ENCODE measurements at regions not wholly inside any gene's neighbourhood (a gene's known extent, or its start where the extent isn't known, plus 50 kb on each side); places are given as distances from the start of the nearest gene placed in this dataset.

DNA sequence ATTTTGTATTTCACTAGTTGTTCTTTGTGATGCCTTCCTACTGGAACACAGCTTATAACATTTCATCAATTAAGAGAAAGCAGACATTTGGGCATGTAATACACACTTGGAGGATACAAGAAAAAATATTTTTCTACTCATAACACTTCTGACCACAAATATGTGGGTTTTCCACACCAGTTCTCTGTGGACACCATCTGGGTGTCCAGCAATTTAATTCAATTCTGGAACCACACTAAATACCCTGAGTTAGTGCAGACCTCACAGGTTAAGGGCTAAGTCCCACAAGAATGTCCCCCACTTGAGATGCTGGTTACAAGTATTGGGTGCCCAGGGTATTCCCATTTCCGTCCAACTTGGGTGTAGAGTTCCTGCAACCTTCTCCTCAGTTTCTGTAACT is 91.1 kb upstream of the SKOR2 start:
- intact Hi-C loops (cut with micrococcal nuclease; ENCODE audit: unreplicated experiment) (no loop called here), in situ Hi-C loops (cut with HindIII; ENCODE audit: low pct_unique_long_range_greater_than_20kb, low sequenced_read_pairs) (no loop called here)
- TF ChIP-seq SIN3A (IDR thresholded peaks at IDR 0.05; ENCODE audit: borderline replicate concordance, insufficient read depth, low read depth, low read length) (no peak), TCF7L2 (IDR thresholded peaks at IDR 0.05; ENCODE audit: low read depth, low read length) (no peak)
- TF ChIP-seq, protein P1, sequence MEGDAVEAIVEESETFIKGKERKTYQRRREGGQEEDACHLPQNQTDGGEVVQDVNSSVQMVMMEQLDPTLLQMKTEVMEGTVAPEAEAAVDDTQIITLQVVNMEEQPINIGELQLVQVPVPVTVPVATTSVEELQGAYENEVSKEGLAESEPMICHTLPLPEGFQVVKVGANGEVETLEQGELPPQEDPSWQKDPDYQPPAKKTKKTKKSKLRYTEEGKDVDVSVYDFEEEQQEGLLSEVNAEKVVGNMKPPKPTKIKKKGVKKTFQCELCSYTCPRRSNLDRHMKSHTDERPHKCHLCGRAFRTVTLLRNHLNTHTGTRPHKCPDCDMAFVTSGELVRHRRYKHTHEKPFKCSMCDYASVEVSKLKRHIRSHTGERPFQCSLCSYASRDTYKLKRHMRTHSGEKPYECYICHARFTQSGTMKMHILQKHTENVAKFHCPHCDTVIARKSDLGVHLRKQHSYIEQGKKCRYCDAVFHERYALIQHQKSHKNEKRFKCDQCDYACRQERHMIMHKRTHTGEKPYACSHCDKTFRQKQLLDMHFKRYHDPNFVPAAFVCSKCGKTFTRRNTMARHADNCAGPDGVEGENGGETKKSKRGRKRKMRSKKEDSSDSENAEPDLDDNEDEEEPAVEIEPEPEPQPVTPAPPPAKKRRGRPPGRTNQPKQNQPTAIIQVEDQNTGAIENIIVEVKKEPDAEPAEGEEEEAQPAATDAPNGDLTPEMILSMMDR (IDR thresholded peaks at IDR 0.05) = no peak
- TF ChIP-seq, protein P2, sequence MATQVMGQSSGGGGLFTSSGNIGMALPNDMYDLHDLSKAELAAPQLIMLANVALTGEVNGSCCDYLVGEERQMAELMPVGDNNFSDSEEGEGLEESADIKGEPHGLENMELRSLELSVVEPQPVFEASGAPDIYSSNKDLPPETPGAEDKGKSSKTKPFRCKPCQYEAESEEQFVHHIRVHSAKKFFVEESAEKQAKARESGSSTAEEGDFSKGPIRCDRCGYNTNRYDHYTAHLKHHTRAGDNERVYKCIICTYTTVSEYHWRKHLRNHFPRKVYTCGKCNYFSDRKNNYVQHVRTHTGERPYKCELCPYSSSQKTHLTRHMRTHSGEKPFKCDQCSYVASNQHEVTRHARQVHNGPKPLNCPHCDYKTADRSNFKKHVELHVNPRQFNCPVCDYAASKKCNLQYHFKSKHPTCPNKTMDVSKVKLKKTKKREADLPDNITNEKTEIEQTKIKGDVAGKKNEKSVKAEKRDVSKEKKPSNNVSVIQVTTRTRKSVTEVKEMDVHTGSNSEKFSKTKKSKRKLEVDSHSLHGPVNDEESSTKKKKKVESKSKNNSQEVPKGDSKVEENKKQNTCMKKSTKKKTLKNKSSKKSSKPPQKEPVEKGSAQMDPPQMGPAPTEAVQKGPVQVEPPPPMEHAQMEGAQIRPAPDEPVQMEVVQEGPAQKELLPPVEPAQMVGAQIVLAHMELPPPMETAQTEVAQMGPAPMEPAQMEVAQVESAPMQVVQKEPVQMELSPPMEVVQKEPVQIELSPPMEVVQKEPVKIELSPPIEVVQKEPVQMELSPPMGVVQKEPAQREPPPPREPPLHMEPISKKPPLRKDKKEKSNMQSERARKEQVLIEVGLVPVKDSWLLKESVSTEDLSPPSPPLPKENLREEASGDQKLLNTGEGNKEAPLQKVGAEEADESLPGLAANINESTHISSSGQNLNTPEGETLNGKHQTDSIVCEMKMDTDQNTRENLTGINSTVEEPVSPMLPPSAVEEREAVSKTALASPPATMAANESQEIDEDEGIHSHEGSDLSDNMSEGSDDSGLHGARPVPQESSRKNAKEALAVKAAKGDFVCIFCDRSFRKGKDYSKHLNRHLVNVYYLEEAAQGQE (IDR thresholded peaks at IDR 0.05; ENCODE audit: insufficient read depth in 1 of 2, low read depth in 2 of 2, low read length in 1 of 2) = no peak
- no peak overlapping the region for H3K4me3 ChIP-seq (ENCODE audit: low read depth in 2 of 2, low read length in 2 of 2)
- no peak overlapping the region for H3K27ac ChIP-seq (ENCODE audit: low read length)
- H3K27me3 ChIP-seq (ENCODE audit: control insufficient read depth, insufficient read depth, low read length) = no peaks in the 10 kb centered on the region
- no TSS peak for BruUV-seq (replicated peaks)
- DNase-seq (ENCODE audit: low read depth, low spot score) = no peak
- H3K9me3 ChIP-seq (ENCODE audit: control insufficient read depth, insufficient read depth, low read depth, low read length) = no peaks in the 10 kb centered on the region
- ChIA-PET POLR2A (no interaction called here), CTCF (no interaction called here)
- no peak for ATAC-seq
- H3K36me3 ChIP-seq (ENCODE audit: control insufficient read depth, insufficient read depth, low read length) = no peaks in the 10 kb centered on the region
- H3K4me1 ChIP-seq (ENCODE audit: control insufficient read depth, insufficient read depth, low read length) = no peaks in the 10 kb centered on the region

DNA sequence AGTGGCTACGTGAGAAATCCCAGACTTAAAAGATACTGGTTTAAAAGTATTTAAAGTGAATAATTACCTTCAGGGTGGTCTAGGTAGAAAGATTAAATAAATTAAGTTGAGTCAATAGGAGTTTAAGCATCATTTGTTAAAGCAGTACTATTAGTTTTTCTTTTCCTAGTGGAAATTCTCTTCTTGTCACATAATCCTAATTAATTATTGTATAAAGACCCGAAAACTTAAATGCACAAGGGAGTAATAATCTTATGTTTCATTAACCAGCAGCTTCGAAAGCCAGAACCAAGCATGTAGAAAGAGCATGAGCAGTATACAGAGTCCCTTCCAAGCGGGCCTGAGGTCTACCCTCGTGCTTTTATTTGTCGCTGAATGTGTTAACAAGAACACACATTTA is 90.2 kb upstream of the SKOR2 start:
- BruUV-seq (replicated peaks) = no TSS peak
- intact Hi-C loops (cut with micrococcal nuclease; ENCODE audit: unreplicated experiment) (no loop called here), in situ Hi-C loops (cut with HindIII; ENCODE audit: low pct_unique_long_range_greater_than_20kb, low sequenced_read_pairs) (no loop called here)
- TF ChIP-seq TCF7L2 (IDR thresholded peaks at IDR 0.05; ENCODE audit: low read depth, low read length) (no peak), POLR2AphosphoS5 (IDR thresholded peaks at IDR 0.05; ENCODE audit: low read depth, low read length) (no peak), SIN3A (IDR thresholded peaks at IDR 0.05; ENCODE audit: borderline replicate concordance, insufficient read depth, low read depth, low read length) (no peak)
- TF ChIP-seq, protein P1 (IDR thresholded peaks at IDR 0.05) = no peak
- TF ChIP-seq, protein P2 (IDR thresholded peaks at IDR 0.05; ENCODE audit: insufficient read depth in 1 of 2, low read depth in 2 of 2, low read length in 1 of 2) = no peak
- ChIA-PET POLR2A (no interaction called here), CTCF (no interaction called here)
- no peak overlapping the region for H3K4me3 ChIP-seq (ENCODE audit: low read depth in 2 of 2, low read length in 2 of 2)
- no peaks in the 10 kb centered on the region for H3K27me3 ChIP-seq (ENCODE audit: control insufficient read depth, insufficient read depth, low read length)
- no peaks in the 10 kb centered on the region for H3K4me1 ChIP-seq (ENCODE audit: control insufficient read depth, insufficient read depth, low read length)
- H3K9me3 ChIP-seq (ENCODE audit: control insufficient read depth, insufficient read depth, low read depth, low read length) = no peaks in the 10 kb centered on the region
- no peaks in the 10 kb centered on the region for H3K36me3 ChIP-seq (ENCODE audit: control insufficient read depth, insufficient read depth, low read length)
- ATAC-seq (no peak), DNase-seq (ENCODE audit: low read depth, low spot score) (no peak)
- H3K27ac ChIP-seq (ENCODE audit: low read length) = no peak overlapping the region

All from Panc1 (cell line).